Keratinocyte (primary cell): ENCODE measurements at regions not wholly inside any gene's neighbourhood (a gene's known extent, or its start where the extent isn't known, plus 50 kb on each side); places are given as distances from the start of the nearest gene placed in this dataset.

ENCODE experiments used
- DNase-seq: peaks from one replicate; pipeline ENCODE4 v3.0.0-alpha.2; 2011; ENCODE audit warnings: low read depth, missing footprints, low spot score
- FAIRE-seq: peaks from 2 replicates; lab custom pipeline; 2011; peaks lifted over from hg19 to GRCh38; lab: Jason Lieb, UNC
- H2AFZ ChIP-seq: 2 replicates; pipeline ENCODE4 v1.6.0; 2012; ENCODE audit warnings: low read length, control low read depth, inconsistent platforms; ENCODE audit not compliant: control insufficient read depth
- H3K27ac ChIP-seq: 2 replicates; pipeline ENCODE4 v1.5.1; 2011; ENCODE audit warnings: low read length; ENCODE audit not compliant: control insufficient read depth, insufficient read depth
- H3K27me3 ChIP-seq: 3 replicates; pipeline ENCODE4 v1.6.0; 2011; ENCODE audit warnings: low read length; ENCODE audit not compliant: control insufficient read depth, insufficient read depth; ENCODE audit errors: extremely low read depth
- H3K36me3 ChIP-seq, 2 experiments: 2 replicates in 1 of 2; 3 replicates in 1 of 2; pipeline ENCODE4 v1.5.1; 2011; ENCODE audit warnings: low read length in 2 of 2, mild to moderate bottlenecking in 1 of 2; ENCODE audit not compliant: control insufficient read depth in 2 of 2, insufficient read depth in 2 of 2; ENCODE audit errors: extremely low read depth in 1 of 2
- H3K4me1 ChIP-seq: 3 replicates; pipeline ENCODE4 v1.5.1; 2011; ENCODE audit warnings: low read length; ENCODE audit not compliant: control insufficient read depth, insufficient read depth; ENCODE audit errors: extremely low read depth
- H3K4me2 ChIP-seq: 3 replicates; pipeline ENCODE4 v1.6.0; 2011; ENCODE audit warnings: low read depth, low read length; ENCODE audit not compliant: control insufficient read depth, insufficient read depth; ENCODE audit errors: extremely low read depth
- H3K4me3 ChIP-seq, 3 experiments: fragments of 200-600 bp in 1 of 3; sonication (generic) in 1 of 3; 2 replicates in 2 of 3; 3 replicates in 1 of 3; pipeline ENCODE4 v1.5.1; 2011 to 2016; ENCODE audit warnings: low read length in 3 of 3, mild to moderate bottlenecking in 3 of 3, control low read depth in 2 of 3, inconsistent platforms in 1 of 3, low read depth in 1 of 3, mixed read lengths in 1 of 3, mixed run types in 1 of 3, moderate library complexity in 1 of 3; ENCODE audit not compliant: control insufficient read depth in 2 of 3, insufficient read depth in 2 of 3; ENCODE audit errors: extremely low read depth in 1 of 3
- H3K79me2 ChIP-seq: 2 replicates; pipeline ENCODE4 v1.6.0; 2012; ENCODE audit warnings: low read length; ENCODE audit not compliant: control insufficient read depth, insufficient read depth
- H3K9ac ChIP-seq: 3 replicates; pipeline ENCODE4 v1.6.0; 2011; ENCODE audit warnings: low read length; ENCODE audit not compliant: control insufficient read depth, insufficient read depth; ENCODE audit errors: extremely low read depth
- H3K9me1 ChIP-seq: 3 replicates; pipeline ENCODE4 v1.6.0; 2011; ENCODE audit warnings: low read length; ENCODE audit not compliant: control insufficient read depth, insufficient read depth; ENCODE audit errors: extremely low read depth
- H3K9me3 ChIP-seq: 2 replicates; pipeline ENCODE4 v1.5.1; 2012; ENCODE audit warnings: low read depth, low read length; ENCODE audit not compliant: control insufficient read depth
- H4K20me1 ChIP-seq: 3 replicates; pipeline ENCODE4 v1.6.0; 2011; ENCODE audit warnings: low read length; ENCODE audit not compliant: control insufficient read depth, insufficient read depth; ENCODE audit errors: extremely low read depth
- EZH2 ChIP-seq: IDR thresholded peaks from one replicate; pipeline ENCODE4 v1.6.1; 2012; ENCODE audit warnings: inconsistent platforms, mild to moderate bottlenecking, low read length, moderate library complexity
- dilution Hi-C: fragments of 300-500 bp; cut with MboI; formaldehyde crosslinking; loops from one replicate; pipeline ENCODE4 v1.7.0; 2020; ENCODE audit warnings: low sequenced_read_pairs; ENCODE audit not compliant: extremely low pct_ligation_motif_present
- TF ChIP-seq, protein P1 (sequence below), 3 experiments: IDR thresholded peaks in 1 of 3; conservative IDR thresholded peaks in 1 of 3; optimal IDR thresholded peaks in 1 of 3; 2 replicates in 2 of 3; 3 replicates in 1 of 3; pipeline versions ENCODE3 to v1.5.1; 2011; ENCODE audit warnings: low read length in 3 of 3, mild to moderate bottlenecking in 3 of 3, moderate library complexity in 2 of 3, control low read depth in 1 of 3, inconsistent platforms in 1 of 3; ENCODE audit not compliant: insufficient read depth in 2 of 3; ENCODE audit errors: extremely low read depth in 1 of 3

DNA sequence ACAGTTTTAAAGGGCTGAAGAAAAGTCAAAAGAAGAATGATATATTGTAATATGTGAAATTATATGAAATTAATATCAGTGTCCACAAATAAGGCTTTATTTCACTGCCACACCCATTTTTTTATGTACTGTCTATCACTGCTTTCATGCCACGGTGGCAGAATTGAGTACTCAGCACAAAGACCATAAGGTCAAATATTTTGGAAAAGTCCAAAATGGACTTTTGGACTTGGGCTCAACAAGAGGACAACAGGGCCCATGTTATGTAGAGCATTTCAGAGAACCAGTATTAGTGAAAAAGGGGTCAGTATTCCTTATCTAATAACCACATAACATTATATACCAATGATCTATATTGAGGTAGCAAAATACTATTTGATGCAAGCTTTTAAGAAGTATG, 427.2 kb downstream of the EPHA4 start:
- no peak overlapping the region for H3K27ac ChIP-seq
- TF ChIP-seq EZH2, result no peak
- TF ChIP-seq, protein P1, sequence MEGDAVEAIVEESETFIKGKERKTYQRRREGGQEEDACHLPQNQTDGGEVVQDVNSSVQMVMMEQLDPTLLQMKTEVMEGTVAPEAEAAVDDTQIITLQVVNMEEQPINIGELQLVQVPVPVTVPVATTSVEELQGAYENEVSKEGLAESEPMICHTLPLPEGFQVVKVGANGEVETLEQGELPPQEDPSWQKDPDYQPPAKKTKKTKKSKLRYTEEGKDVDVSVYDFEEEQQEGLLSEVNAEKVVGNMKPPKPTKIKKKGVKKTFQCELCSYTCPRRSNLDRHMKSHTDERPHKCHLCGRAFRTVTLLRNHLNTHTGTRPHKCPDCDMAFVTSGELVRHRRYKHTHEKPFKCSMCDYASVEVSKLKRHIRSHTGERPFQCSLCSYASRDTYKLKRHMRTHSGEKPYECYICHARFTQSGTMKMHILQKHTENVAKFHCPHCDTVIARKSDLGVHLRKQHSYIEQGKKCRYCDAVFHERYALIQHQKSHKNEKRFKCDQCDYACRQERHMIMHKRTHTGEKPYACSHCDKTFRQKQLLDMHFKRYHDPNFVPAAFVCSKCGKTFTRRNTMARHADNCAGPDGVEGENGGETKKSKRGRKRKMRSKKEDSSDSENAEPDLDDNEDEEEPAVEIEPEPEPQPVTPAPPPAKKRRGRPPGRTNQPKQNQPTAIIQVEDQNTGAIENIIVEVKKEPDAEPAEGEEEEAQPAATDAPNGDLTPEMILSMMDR (optimal IDR thresholded peaks at IDR 0.05 in 1 of 3, IDR thresholded peaks at IDR 0.05 in 1 of 3, conservative IDR thresholded peaks at IDR 0.05 in 1 of 3; ENCODE audit: extremely low read depth in 1 of 3, insufficient read depth in 2 of 3, low read length in 3 of 3), result no peak
- no peaks in the 10 kb centered on the region for H3K9me1 ChIP-seq
- FAIRE-seq, result no peak
- H3K36me3 ChIP-seq, result no peaks in the 10 kb centered on the region
- H4K20me1 ChIP-seq, result no peaks in the 10 kb centered on the region
- no peak overlapping the region for H3K9ac ChIP-seq
- dilution Hi-C loops, result no loop called here
- no peak overlapping the region for H3K4me2 ChIP-seq
- H3K79me2 ChIP-seq, result no peaks in the 10 kb centered on the region
- no peaks in the 10 kb centered on the region for H3K27me3 ChIP-seq
- no peak for DNase-seq
- no peak overlapping the region for H3K4me3 ChIP-seq
- H3K9me3 ChIP-seq, result no peaks in the 10 kb centered on the region
- H3K4me1 ChIP-seq, result no peaks in the 10 kb centered on the region
- no peak overlapping the region for H2AFZ ChIP-seq

DNA sequence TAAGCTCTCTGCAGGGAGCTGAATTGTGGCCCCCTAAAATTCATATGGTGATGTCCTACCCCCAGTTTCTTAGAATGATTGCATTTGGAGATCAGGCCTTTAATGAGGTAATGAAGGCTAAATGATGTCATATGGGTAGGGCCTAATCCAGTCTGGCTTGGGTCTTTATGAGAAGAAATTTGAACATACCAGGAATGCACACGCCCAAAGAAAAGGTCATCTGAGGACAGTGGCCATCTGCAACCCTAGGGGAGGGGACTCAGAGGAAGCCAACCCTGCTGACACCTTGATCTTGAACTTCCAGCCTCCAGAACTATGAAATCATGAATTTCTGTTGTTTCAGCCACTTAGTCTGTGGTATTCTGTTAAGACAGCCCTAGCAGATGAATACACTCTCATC, 426.7 kb downstream of the EPHA4 start:
- Histone ChIP-seq H3K4me1 (no peaks in the 10 kb centered on the region), H3K79me2 (no peaks in the 10 kb centered on the region), H3K36me3 (no peaks in the 10 kb centered on the region), H3K27ac (no peak overlapping the region), H3K9me1 (no peaks in the 10 kb centered on the region), H4K20me1 (no peaks in the 10 kb centered on the region), H3K27me3 (no peaks in the 10 kb centered on the region), H2AFZ (no peak overlapping the region), H3K4me2 (no peak overlapping the region), H3K4me3 (no peak overlapping the region), H3K9ac (no peak overlapping the region), H3K9me3 (no peaks in the 10 kb centered on the region)
- FAIRE-seq (no peak), DNase-seq (no peak)
- dilution Hi-C loops, result no loop called here
- TF ChIP-seq, protein P1 (optimal IDR thresholded peaks at IDR 0.05 in 1 of 3, IDR thresholded peaks at IDR 0.05 in 1 of 3, conservative IDR thresholded peaks at IDR 0.05 in 1 of 3; ENCODE audit: extremely low read depth in 1 of 3, insufficient read depth in 2 of 3, low read length in 3 of 3), result no peak
- no peak for TF ChIP-seq EZH2
